ENCODE measurements at regions not wholly inside any gene's neighbourhood (a gene's known extent, or its start where the extent isn't known, plus 50 kb on each side); places are given as distances from the start of the nearest gene placed in this dataset.
"Not testable (repeated sequence)": the region's sequence is repeated elsewhere in the genome, so short reads cannot be mapped to it uniquely, and the experiment has no call there.

DNA sequence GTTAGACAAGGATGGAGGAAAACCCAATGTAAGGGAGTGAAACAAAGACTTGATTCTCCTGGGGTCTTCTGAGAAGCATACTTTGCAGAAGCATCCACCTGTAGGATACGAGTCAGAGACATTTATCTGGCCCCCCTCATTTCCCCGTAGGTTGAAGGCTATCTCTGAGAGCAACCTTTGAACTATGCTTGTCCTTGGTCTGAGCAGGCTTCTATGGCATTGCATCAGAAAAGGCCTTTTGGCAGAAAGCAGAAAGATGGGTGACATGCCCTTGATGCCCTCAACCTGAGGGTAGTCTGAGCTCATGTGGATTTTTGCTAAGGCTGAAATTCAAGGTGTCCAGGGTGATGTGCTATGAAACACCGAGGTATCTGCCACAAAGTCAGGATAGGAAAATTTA is 131.6 kb upstream of the SGO1 start:
- no peak for DNase-seq

DNA sequence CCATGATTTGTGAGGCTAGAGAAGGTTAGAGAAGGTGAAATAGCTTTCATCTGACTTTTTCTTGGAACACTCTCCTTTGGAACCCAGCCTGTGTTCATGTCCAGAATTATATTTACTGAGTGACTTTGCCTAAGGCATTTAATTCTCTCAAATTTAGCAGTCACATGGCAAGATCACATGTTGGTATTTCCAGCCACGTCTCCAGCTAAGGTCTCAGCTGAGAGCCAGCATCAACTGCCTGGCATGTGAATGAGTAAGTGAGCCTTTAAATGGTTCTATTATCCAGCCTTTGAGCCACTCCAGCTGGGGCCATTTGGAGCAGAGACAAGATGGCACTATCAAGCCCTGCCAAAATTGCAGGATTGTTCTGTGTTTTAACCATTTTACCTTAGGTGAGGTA is 130.2 kb upstream of the SGO1 start:
- no peak for DNase-seq

DNA sequence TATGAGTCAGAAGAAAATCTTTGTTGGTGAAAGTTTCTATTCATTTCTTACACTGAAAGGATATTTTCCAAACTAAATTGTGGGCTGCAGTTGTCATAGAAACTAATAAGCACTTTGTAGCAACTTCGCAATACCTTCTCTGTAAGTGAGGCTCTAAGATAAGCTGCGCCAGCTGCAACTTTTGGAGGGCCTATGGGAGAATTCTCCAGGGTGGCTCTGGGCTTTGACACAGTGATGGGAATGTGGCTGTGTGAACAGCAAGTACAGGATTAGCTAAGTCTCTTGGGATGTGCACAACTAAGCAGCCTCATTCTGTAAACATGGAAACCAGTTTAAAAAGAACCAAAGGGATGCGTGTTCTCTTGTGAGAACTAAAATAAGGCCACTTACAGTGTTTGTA is 124.6 kb upstream of the SGO1 start:
- no peak for DNase-seq

DNA sequence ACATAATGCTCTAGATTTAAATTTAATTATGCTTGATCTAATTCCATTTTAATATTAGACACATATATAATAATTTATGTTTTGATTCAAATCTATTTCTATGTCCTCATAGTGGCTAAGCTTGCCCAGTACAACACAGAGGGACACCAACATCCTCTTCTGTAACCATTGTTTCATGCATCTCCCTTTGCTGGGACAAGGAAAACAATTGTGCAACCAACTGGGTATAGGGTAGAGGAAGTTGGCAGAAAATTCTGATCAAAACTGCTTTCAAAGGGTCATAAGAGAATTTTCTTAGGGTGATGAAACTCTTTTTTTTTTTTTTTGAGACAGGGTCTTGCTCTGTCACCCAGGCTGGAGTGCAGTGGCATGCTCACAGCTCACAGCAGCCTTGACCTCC is 121.4 kb upstream of the SGO1 start:
- no peak for DNase-seq

DNA sequence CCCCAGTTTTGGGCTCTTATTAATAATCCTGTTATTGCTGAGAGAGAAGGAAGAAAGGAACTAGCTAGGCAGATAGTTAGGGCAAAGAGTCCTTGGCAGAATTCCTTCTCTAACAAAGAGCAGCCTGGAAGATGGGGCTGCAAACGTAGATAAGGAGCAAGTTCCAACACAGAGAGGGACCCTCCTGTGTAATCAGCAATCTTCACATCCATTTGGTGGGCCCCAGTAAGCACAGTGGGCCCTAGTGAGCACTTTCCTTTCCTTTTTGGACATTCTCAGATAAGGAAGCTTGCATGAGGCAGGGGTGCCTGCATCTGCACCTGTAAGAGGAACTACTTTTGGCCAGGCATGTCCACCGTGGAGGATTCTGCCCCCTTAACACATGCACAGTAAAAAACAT is 119.6 kb upstream of the SGO1 start:
- DNase-seq = no peak

DNA sequence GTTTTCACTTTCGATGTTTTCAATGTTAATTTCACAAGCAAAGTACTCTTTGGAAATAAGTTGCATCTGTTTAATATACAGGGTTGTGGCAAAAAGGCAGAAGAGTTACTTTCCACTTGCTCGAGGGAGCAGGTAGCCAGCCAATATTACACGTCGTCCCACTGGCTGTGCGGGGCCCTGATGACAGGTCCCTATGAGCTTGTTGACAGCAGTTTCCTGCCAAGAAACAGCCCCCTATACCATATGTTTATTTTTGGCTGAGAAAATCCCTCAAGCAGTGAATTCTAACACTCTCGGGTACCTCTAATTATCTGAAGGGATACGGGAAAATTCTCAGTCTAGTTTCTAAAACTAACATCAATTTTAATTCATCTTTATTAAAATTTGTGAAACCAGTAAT is 116.8 kb upstream of the SGO1 start:
- no peak for DNase-seq

DNA sequence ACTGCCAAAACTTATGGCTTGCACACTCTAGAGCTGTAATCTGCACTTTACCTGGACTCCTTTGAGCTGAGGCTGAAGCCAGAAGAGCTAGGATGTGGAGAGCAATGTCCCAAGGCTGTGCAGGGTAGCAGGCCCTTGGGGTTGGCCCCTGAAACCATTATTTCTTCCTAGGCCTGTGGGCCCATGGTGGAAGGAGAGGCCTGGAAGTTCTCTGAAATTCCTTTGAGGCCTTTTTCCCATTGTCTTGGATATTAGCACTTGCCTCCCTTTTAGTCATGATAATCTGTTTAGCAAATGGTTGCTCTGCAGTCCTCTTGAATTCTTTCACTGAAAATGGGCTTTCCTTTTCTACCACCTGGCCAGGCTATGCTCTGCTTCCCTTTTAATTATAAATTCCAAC is 102.0 kb upstream of the SGO1 start:
- DNase-seq = no peak

DNA sequence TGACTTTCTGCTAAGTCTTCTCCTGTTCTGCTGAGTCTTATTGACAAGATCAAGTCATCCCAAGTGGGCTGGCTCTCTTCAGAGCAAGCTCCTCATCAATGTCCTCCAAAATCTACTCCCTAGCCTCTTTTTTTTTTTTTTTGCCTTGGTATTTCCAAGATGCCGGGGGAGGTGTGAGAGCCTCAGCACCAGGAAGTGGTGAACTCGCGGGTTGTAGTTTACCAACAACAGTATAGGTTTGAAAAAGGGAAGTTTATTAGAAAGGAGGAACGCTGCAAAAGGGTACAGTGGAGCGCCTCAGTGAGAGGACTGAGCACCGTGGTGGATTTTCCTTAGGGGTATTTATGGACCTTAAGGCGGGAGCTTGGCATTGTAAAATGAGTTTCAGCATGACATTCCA is 94.3 kb upstream of the SGO1 start:
- DNase-seq = no peak

DNA sequence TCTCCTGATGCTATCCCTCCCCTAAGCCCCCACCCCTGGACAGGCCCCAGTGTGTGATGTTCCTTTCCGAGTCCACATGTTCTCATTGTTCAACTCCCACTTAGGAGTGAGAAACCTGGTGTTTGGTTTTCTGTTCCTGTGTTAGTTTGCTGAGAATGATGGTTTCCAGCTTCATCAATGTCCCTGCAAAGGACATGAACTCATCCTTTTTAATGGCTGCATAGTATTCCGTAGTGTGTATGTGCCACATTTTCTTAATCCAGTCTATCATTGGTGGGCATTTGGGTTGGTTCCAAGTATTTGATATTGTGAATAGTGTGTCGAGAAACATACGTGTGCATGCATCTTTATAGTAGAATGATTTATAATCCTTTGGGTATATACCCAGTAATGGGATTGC is 80.0 kb upstream of the SGO1 start:
- not testable (repeated sequence) for DNase-seq

DNA sequence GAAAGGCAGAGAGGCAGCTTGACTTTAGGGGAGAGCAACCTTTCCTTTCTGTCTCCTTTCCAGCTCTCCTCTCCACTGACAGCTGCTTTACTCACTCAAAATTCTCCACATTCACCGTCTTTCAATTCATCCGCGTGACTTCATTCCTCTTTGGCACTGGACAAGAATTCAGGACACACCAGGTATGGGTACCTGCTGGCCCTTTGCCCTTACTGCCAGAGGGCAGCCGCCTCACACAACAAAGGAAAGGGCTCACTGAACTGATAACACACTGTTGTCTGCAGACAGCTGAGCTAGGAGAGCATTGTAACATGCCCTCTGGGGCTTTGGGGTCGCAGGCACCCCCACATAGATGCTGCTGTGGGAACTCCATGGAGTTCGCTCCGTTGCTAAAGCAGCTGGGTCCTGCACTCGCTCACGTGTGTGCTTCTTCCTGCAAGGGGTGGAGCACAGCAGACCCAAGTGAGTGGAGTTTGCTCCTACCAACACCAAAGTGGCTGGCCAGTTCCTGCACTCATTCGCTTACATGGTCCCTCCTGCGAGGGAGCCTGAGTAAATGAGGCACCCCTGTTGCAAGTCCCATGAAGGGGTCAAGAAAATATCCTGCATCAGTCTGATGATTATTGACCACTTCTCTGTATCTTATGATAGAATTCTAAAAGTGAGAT is 79.0 kb upstream of the SGO1 start:
- no peak for DNase-seq

DNA sequence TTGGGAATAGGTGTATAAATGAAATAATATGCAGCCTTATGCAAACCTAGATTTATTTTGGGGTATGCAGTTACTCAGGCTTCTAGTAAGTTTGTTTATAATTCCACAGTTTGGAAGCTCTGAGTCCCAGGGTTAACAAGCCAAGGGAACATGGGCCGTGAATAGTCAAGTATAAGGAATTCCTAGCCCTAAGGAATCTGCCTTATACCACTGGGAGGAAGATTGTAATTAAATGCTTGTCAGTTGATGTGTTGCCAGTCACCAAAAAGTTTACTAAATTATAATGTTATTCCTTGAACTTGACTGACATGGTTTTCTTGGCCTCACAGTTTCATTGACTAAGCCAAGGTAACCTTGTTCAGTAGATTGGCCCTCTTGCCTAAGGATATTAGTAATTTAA is 72.4 kb upstream of the SGO1 start:
- DNase-seq = no peak

DNA sequence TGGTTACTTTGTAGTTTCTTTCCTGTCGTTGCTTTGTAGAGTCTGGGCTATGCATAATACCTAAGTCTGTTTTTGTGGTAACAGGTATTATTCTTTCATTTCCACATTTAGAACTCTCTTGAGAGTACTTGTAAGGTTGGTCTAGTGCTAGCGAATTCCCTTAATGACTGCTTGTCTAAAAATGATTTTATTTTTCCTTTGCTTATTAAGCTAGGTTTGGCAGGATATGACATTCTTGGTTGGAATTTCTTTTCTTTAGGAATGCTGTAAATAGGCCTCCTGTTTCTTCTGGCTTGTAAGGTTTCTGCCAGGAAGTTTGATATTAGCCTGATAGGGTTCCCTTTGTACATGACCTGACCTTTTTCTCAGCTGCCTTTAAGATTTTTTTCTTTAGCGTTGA is 70.1 kb upstream of the SGO1 start:
- no peak for DNase-seq

DNA sequence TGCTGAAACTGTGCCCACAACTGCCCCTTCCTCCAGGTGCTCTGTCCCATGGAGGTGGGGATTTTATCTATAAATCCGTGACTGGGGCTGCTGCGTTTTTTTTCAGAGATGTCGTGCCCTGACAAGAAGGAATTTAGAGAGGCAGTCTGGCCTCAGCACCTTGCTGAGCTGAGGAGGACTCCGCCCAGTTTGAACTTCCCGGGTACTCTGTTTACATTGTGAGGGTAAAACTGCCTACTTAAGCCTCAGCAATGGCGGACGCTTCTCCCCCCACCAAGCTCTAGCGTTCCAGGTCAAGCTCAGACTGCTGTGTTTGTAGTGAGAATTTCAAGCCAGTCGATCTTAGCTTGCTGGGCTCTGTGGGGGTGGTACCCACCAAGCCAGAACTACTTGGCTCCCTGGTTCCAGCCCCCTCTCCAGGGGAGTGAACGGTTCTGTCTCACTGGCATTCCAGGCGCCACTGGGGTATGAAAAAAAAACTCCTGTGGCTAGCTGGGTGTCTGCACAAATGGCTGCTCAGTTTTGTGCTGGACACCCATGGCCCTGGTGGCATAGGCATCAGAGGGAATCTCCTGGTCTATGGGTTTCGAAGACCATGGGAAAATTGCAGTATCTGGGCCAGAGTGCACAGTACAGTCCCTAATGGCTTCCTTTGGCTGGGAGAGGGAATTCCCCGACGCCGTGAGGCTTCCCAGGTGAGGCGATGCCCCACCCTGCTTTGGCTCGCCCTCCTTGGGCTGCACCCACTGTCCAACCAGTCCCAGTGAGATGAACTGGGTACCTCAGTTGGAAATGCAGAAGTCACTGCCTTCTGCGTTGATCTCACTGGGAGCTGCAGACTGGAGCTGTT is 68.5 kb upstream of the SGO1 start:
- DNase-seq = no peak

DNA sequence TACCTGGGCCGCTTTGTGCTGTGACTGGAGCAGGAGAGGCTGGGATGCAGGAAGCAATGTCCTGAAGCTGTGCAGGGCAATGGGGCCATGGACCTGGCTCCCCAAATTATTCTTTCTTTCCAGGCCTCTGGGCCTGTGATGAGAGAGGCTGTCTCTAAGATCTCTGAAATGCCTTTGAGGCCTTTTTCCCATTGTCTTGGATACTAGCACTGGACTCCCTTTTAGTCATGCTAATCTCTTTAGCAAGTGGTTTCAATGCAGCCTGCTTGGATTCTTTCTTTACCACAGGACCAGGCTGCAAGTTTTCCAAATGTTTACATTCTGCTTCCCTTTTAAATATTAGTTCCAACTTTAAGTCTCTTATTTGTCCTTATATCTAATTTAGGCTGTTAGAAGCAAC is 64.8 kb upstream of the SGO1 start:
- DNase-seq = no peak

DNA sequence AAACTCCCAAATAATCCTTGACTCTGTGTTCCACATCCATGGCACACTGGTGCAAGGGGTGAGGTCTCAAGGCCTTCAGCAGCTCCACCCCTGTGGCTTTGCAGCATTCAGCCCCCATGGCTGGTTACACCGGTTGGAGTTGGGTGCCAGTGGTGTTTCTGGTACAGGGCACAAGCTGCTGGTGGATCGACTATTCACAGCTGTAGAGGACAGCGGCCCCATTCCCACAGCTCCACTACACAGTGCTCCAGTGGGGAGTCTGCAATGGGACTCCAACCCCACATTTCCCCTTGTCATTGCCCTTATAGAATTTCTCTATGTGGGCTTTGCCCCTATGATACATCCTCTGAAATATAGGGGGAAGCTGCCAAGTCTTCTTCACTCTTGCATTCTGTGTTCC is 64.3 kb upstream of the SGO1 start:
- no peak for DNase-seq

DNA sequence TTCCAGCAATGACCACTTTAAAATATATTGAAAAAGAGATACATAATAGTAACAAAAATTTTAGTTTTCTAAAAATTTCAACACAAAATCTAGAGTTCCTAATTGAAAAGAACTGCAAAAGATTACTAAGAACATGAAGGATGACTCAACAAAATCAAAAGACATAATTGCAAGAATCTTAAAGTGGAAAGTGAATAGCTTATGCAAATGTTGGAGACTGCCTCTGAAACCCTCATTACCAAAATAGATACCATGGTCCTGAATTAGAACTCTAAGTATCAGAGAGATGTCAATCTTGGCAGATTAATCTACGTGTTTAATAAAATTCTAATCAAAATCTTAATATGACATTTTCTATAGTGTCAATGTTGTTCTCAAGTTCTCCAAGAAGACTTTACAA is 60.7 kb upstream of the SGO1 start:
- no peak for DNase-seq

DNA sequence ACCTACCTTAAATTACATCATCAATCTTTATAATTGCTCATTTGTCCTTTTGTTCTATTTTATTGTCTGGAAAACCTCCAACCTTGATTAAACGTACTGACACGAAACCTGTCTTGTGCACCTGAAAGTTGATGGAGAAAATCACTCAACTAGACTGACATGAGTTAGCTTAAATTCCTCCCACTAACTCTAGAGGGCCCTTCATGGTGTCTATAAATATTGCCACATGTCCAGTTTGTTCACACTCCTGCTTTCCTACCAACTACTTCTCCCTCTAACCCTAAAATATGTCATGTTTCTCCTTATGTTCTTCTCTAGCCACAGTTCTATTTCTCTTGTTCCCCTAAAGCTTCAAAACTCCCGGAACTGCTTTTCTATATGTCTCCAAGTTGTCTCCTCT is 59.8 kb upstream of the SGO1 start:
- no peak for DNase-seq

DNA sequence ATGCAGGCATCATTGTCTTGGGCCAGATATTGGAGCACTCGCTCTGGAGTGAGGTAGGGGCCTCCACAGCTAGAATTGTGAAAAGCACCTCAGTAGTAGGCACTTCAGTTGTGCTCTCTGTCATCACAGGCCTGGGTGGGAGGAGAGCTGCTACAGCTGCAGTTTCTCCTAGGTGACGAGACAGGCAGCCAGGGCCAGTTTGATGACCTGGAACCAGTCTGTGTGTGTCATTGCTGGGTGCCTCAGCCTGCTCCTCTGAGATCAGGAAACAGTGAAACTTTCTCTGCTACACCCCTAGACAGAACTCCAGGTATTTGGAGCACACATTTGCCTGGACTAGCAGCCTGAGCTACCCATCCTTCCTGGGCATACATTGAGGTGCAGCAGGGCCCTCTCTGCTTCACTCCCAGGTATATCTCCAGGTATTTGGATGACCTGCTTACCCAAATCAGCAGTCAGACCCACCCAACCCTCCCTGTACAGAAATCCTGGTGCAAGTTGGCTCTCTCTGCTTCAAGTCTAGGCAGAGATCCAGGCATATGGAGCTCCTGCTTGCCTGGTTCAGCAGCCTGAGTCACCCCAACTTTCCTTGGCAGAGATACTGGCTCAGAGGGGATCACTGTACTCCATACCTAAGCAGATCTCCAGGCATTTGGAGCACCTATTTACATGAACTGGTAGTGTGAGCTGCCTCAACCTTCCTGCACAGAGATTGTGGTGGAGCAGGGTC is 54.3 kb upstream of the SGO1 start:
- no peak for DNase-seq

DNA sequence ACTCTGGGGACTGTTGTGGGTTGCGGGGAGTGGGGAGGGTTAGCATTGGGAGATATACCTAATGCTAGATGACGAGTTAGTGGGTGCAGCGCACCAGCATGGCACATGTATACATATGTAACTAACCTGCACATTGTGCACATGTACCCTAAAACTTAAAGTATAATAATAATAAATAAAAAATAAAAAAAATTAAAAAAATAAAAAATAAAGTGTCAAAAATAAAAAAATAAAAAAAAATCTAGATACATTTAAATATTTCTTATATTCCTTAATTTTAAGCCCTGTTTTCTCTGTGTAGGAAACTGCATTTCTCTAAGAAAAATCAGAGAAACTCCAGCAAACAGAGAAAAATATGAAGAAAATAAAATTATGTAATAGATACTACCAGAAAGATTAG is 52.2 kb upstream of the SGO1 start:
- DNase-seq = not testable (repeated sequence)

DNA sequence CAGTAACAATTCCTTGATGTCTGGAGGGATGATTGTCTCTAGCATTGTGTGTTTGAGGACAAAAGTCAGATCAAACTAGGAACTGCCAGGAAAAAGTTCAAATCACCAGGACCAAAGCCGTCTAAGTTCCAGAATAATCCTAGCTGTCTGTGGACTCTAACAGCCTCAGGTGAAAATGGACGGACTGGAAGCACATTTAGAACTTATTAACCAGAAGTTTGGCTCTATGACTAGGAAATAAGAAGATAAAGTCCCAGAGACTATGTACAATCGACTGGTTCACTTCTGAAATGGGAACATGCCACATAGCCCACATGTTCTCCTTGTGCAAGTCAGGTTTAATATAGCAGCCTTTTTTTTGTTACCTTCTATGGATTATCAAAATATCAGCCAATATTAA is 50.6 kb upstream of the SGO1 start:
- DNase-seq = no peak

Measured in NCI-H1092 (cell line).